Fibroblast of pulmonary artery (primary cell): ENCODE measurements at regions not wholly inside any gene's neighbourhood (a gene's known extent, or its start where the extent isn't known, plus 50 kb on each side); places are given as distances from the start of the nearest gene placed in this dataset.

ENCODE experiments used
- DNase-seq: peaks from one replicate; pipeline ENCODE4 v3.0.0-alpha.2; 2010; ENCODE audit warnings: low read depth
- H3K4me3 ChIP-seq: replicated peaks from 2 replicates; pipeline ENCODE4 v1.5.1; 2011; ENCODE audit warnings: low read depth, mild to moderate bottlenecking, control low read depth, low read length, moderate library complexity
- CTCF ChIP-seq: IDR thresholded peaks from 2 replicates; pipeline ENCODE4 v1.5.1; 2011; ENCODE audit warnings: mild to moderate bottlenecking, control low read depth, low read length, inconsistent platforms; ENCODE audit errors: missing control alignments

- H3K4me3 ChIP-seq, result no peak overlapping the region
- DNase-seq, result no peak
- TF ChIP-seq CTCF, result no peak
Measured at GRCh38 chr10:61548364-61548763, 95.2 kb upstream of the TMEM26 start.

GRCh38 chr10:61547297-61547696 lies 94.1 kb upstream of the TMEM26 start:
- H3K4me3 ChIP-seq, result no peak overlapping the region
- TF ChIP-seq CTCF, result no peak
- DNase-seq, result no peak

GRCh38 chr10:61545170-61545569 lies 92.0 kb upstream of the TMEM26 start:
- H3K4me3 ChIP-seq, result no peak overlapping the region
- DNase-seq, result no peak
- no peak for TF ChIP-seq CTCF

GRCh38 chr10:61543831-61544230 lies 90.7 kb upstream of the TMEM26 start:
- TF ChIP-seq CTCF, result no peak

GRCh38 chr10:61542596-61542995 lies 89.4 kb upstream of the TMEM26 start:
- no peak overlapping the region for H3K4me3 ChIP-seq
- TF ChIP-seq CTCF, result no peak
- no peak for DNase-seq

More at GRCh38 chr10:61543831-61544230, 90.7 kb upstream of the TMEM26 start:
- no peak for DNase-seq
- no peak overlapping the region for H3K4me3 ChIP-seq

- no peak overlapping the region for H3K4me3 ChIP-seq
- no peak for DNase-seq
- no peak for TF ChIP-seq CTCF
Measured at GRCh38 chr10:61541960-61542359, 88.8 kb upstream of the TMEM26 start.

GRCh38 chr10:61539876-61540275 lies 86.7 kb upstream of the TMEM26 start:
- no peak overlapping the region for H3K4me3 ChIP-seq
- no peak for DNase-seq
- no peak for TF ChIP-seq CTCF
